Calu3 (cell line): ENCODE measurements at regions not wholly inside any gene's neighbourhood (a gene's known extent, or its start where the extent isn't known, plus 50 kb on each side); places are given as distances from the start of the nearest gene placed in this dataset.
A peak's percentile ranks its signal among the peaks of the same experiment; 100 is the strongest.

Experiments
- BruUV-seq: library from RNA; stranded (reverse); fragments of 400-500 nt; replicated peaks from 2 replicates; lab custom pipeline; 2021; lab: Mats Ljungman, UMichigan
- CTCF ChIA-PET: fragments of 300-600 bp; sonication (Branson Sonifier 250); formaldehyde crosslinking; loops from one replicate; lab custom pipeline; 2022; ENCODE audit warnings: antibody characterized with exemption; lab: Charles Lee
- DNase-seq: peaks from one replicate; pipeline ENCODE4 v3.0.0; 2022
- H3K27ac Mint-ChIP-seq: one replicate; pipeline ENCODE4 v1.8.0; 2022; ENCODE audit warnings: mixed read lengths; ENCODE audit not compliant: unreplicated experiment
- H3K27me3 Mint-ChIP-seq: one replicate; pipeline ENCODE4 v1.8.0; 2022; ENCODE audit warnings: mixed read lengths; ENCODE audit not compliant: unreplicated experiment
- H3K36me3 Mint-ChIP-seq: one replicate; pipeline ENCODE4 v1.8.0; 2022; ENCODE audit warnings: mild to moderate bottlenecking, moderate library complexity, mixed read lengths; ENCODE audit not compliant: insufficient read depth, unreplicated experiment
- H3K4me1 Mint-ChIP-seq: one replicate; pipeline ENCODE4 v1.8.0; 2022; ENCODE audit warnings: mild to moderate bottlenecking, low read depth, mixed read lengths; ENCODE audit not compliant: unreplicated experiment
- H3K4me3 Mint-ChIP-seq: one replicate; pipeline ENCODE4 v1.8.0; 2022; ENCODE audit warnings: mild to moderate bottlenecking, low read depth, moderate library complexity, mixed read lengths; ENCODE audit not compliant: unreplicated experiment
- H3K9me3 Mint-ChIP-seq: one replicate; pipeline ENCODE4 v1.8.0; 2022; ENCODE audit warnings: low read depth, mixed read lengths; ENCODE audit not compliant: unreplicated experiment
- intact Hi-C: fragments of 100-400 bp; cut with micrococcal nuclease; formaldehyde crosslinking; loops from one replicate; pipeline ENCODE4 v1.10.0; 2022; ENCODE audit not compliant: unreplicated experiment
- TF ChIP-seq, protein P1 (sequence below): fragments of 200-600 bp; IDR thresholded peaks from one replicate; pipeline ENCODE4 v1.8.0; 2022; ENCODE audit warnings: antibody characterized with exemption; ENCODE audit not compliant: unreplicated experiment

DNA sequence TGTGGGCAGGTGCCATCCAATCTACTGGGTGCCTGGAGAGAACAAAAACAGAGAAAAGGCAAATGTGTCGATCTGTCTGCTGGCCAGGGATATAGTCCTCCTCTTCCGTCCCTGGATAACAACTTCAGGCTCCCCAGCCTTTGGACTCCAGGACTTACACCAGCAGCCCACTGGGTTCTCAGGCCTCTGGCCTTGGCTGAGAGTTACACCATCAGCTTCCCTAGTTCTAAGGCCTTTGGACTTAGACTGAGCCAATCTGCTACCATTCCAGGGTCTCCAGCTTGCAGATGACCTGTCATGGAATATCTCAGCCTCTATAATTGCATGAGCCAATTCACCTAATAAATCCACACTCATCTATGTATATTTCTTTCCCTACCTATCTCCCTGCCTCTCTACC is 460.9 kb upstream of the ADAMTS9 start:
- Mint-ChIP-seq H3K4me3 (no peak overlapping the region), H3K36me3 (no peaks in the 10 kb centered on the region), H3K9me3 (no peaks in the 10 kb centered on the region), H3K27ac (no peak overlapping the region), H3K4me1 (peaks cover 29% of the 10 kb centered on the region), H3K27me3 (no peaks in the 10 kb centered on the region)
- CTCF ChIA-PET: no interaction called here
- TF ChIP-seq, protein P1, sequence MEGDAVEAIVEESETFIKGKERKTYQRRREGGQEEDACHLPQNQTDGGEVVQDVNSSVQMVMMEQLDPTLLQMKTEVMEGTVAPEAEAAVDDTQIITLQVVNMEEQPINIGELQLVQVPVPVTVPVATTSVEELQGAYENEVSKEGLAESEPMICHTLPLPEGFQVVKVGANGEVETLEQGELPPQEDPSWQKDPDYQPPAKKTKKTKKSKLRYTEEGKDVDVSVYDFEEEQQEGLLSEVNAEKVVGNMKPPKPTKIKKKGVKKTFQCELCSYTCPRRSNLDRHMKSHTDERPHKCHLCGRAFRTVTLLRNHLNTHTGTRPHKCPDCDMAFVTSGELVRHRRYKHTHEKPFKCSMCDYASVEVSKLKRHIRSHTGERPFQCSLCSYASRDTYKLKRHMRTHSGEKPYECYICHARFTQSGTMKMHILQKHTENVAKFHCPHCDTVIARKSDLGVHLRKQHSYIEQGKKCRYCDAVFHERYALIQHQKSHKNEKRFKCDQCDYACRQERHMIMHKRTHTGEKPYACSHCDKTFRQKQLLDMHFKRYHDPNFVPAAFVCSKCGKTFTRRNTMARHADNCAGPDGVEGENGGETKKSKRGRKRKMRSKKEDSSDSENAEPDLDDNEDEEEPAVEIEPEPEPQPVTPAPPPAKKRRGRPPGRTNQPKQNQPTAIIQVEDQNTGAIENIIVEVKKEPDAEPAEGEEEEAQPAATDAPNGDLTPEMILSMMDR: no peak
- DNase-seq: no peak
- intact Hi-C loops: no loop called here
- BruUV-seq: no TSS peak

DNA sequence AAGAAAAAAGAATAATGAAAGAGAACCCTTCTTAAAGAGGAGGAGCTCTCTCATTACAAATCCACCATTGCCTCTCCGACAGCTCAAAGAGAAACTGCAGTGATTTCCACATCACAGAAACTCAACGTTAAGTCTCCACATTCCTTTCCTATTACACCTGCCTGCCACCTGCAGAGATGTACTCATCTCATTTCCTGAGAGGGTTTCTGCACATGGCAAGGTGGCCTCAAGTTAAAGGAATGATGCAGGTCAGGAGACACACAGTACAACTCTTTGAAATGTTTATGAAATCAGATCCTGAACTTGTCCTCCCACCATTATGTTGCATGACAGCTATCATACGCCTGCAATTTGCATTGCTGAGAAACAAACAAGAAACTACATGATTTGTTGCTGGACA is 458.4 kb upstream of the ADAMTS9 start:
- no TSS peak for BruUV-seq
- Mint-ChIP-seq H3K36me3 (no peaks in the 10 kb centered on the region), H3K4me1 (peaks cover 29% of the 10 kb centered on the region), H3K27me3 (no peaks in the 10 kb centered on the region), H3K27ac (peak overlapping the region; percentile 73), H3K9me3 (no peaks in the 10 kb centered on the region), H3K4me3 (no peak overlapping the region)
- peak; percentile 55 for DNase-seq
- CTCF ChIA-PET: interaction anchor here (0.6 to 1.6 kb wide), 4 partner anchors 9 to 238 kb away, joined by 3 to 8 read pairs (median 3); no protein-coding TSS in a partner anchor
- intact Hi-C loops: no loop called here
- TF ChIP-seq, protein P1: no peak

DNA sequence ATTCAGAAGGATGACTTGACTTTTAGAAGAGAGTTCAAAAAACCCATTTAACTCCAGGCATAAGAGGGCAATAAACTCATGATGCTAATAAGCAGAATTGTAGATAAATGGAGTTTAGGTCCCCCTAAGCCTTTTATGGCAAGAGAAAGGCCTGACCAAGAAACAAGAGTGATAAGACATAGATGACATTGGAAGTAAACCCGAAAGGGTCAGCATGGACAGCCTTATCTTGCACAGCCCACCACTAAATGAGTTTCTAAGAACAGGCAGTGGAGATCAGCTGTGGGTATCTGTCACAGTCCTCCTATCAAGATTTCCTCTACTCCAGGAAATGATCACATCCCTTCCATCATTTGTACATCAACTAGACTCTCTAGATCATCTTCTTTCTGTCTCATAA is 457.9 kb upstream of the ADAMTS9 start:
- peak overlapping the region; percentile 73 for H3K27ac Mint-ChIP-seq

DNA sequence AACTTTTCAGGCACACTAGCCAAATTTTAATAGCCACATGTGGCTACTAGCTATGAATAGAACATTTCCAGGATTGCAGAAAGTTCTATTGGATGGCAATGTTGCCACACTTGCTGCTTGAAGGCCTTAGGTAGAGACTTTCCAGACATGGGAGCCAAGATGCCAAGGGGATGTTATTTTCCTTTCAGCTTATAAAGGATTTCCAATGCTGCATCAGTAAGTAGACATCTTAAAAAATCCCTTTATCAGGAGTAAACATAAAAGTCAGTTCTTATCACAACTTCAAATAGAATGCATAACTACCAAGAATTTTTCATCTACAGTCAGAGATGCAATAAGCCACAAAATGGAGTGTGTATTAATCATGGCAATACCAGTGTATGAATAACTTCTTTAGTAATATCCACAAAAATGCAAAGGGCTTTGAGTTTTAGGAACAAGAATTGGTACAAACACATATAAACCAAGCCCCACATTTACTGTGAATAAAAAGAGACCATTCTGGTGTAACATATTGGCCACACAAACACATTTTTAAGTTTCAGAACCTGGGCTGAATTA is 457.1 kb upstream of the ADAMTS9 start:
- H3K4me1 Mint-ChIP-seq: peaks cover 27% of the 10 kb centered on the region

More for the DNA sequence above, 457.9 kb upstream of the ADAMTS9 start:
- H3K9me3 Mint-ChIP-seq: no peaks in the 10 kb centered on the region
- TSS peak; percentile 96 for BruUV-seq
- CTCF ChIA-PET: interaction anchor here (0.6 to 1.6 kb wide), 4 partner anchors 10 to 238 kb away, joined by 3 to 8 read pairs (median 3); no protein-coding TSS in a partner anchor
- H3K4me3 Mint-ChIP-seq: no peak overlapping the region
- TF ChIP-seq, protein P1: no peak
- H3K4me1 Mint-ChIP-seq: peaks cover 29% of the 10 kb centered on the region
- no peaks in the 10 kb centered on the region for H3K27me3 Mint-ChIP-seq
- DNase-seq: no peak
- H3K36me3 Mint-ChIP-seq: no peaks in the 10 kb centered on the region
- intact Hi-C loops: no loop called here

More for the DNA sequence above, 457.1 kb upstream of the ADAMTS9 start:
- no peak for DNase-seq
- peak overlapping the region; percentile 73 for H3K27ac Mint-ChIP-seq
- intact Hi-C loops: no loop called here
- no peaks in the 10 kb centered on the region for H3K27me3 Mint-ChIP-seq
- no peaks in the 10 kb centered on the region for H3K9me3 Mint-ChIP-seq
- H3K36me3 Mint-ChIP-seq: no peaks in the 10 kb centered on the region
- CTCF ChIA-PET: interaction anchor here (1.2 kb wide), 1 partner anchor 10 kb away, joined by 3 read pairs; no protein-coding TSS in a partner anchor
- H3K4me3 Mint-ChIP-seq: no peak overlapping the region
- TF ChIP-seq, protein P1: no peak
- no TSS peak for BruUV-seq
